ENCODE measurements at regions not wholly inside any gene's neighbourhood (a gene's known extent, or its start where the extent isn't known, plus 50 kb on each side); places are given as distances from the start of the nearest gene placed in this dataset.
"Not testable (repeated sequence)": the region's sequence is repeated elsewhere in the genome, so short reads cannot be mapped to it uniquely, and the experiment has no call there.

DNA sequence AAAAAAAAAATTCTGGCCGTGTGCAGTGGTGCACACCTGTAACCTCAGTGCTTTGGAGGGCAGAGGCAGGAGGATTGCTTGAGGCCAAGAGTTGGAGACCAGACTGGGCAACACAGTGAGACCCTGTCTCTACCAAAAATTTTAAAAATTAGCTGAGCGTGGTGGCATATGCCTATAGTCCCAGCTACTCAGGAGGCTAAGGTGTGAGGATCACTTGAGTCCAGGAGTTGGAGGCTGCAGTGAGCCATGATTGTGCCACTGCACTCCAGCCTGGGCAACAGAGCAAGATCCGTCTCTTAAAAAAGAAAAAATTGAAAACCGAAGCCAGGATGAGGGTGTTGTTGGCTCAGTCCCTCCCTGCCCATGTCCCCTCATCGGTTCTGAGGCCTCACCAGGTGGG, 55.9 kb upstream of the PAX7 start:
- H3K36me3 ChIP-seq (ENCODE audit: control insufficient read depth in 2 of 3, insufficient read depth in 3 of 3, low read length in 3 of 3) = no peaks in the 10 kb centered on the region
- H3K27ac ChIP-seq (ENCODE audit: low read depth in 2 of 2, low read length in 2 of 2) = no peak overlapping the region
- no peaks in the 10 kb centered on the region for H3K9me3 ChIP-seq (ENCODE audit: control insufficient read depth in 2 of 3, insufficient read depth in 1 of 3, low read length in 3 of 3)
- peaks cover 2% of the 10 kb centered on the region for H3K27me3 ChIP-seq (ENCODE audit: control insufficient read depth, insufficient read depth, low read length)
- H3K4me3 ChIP-seq (ENCODE audit: low read length in 3 of 3) = no peak overlapping the region
- FAIRE-seq (no peak), DNase-seq (no peak)
- H3K9ac ChIP-seq (ENCODE audit: low read length in 3 of 3) = no peak overlapping the region
- intact Hi-C loops (cut with DNase I) = no loop called here
- H3K4me1 ChIP-seq (ENCODE audit: control insufficient read depth in 2 of 3, insufficient read depth in 2 of 3, low read depth in 1 of 3, low read length in 3 of 3) = no peaks in the 10 kb centered on the region
- TF ChIP-seq, protein P1, sequence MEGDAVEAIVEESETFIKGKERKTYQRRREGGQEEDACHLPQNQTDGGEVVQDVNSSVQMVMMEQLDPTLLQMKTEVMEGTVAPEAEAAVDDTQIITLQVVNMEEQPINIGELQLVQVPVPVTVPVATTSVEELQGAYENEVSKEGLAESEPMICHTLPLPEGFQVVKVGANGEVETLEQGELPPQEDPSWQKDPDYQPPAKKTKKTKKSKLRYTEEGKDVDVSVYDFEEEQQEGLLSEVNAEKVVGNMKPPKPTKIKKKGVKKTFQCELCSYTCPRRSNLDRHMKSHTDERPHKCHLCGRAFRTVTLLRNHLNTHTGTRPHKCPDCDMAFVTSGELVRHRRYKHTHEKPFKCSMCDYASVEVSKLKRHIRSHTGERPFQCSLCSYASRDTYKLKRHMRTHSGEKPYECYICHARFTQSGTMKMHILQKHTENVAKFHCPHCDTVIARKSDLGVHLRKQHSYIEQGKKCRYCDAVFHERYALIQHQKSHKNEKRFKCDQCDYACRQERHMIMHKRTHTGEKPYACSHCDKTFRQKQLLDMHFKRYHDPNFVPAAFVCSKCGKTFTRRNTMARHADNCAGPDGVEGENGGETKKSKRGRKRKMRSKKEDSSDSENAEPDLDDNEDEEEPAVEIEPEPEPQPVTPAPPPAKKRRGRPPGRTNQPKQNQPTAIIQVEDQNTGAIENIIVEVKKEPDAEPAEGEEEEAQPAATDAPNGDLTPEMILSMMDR (IDR thresholded peaks at IDR 0.05; ENCODE audit: borderline replicate concordance, extremely low read depth, insufficient read depth) = no peak

DNA sequence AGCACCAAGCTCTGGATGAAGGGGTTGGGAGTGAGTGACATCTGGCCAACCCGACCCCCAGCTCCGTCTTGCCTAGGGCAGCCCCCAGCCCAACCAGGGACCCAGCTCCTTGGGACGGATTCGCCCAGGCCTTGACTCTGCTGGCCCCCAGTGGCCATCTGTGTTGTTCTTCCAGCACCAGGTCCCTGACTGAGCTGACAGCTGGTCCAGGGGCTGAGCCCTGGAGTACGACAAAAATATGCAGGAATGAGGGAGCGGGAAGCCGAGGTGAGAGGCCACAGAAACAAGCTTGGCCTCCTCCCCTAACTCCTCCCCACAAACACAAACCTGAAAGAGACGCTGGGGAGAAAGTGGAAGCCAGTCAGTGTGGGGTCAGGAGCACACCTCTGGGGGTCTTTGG, 55.0 kb upstream of the PAX7 start:
- Histone ChIP-seq H3K4me3 (ENCODE audit: low read length in 3 of 3) (no peak overlapping the region), H3K36me3 (ENCODE audit: control insufficient read depth in 2 of 3, insufficient read depth in 3 of 3, low read length in 3 of 3) (no peaks in the 10 kb centered on the region), H3K9me3 (ENCODE audit: control insufficient read depth in 2 of 3, insufficient read depth in 1 of 3, low read length in 3 of 3) (no peaks in the 10 kb centered on the region), H3K9ac (ENCODE audit: low read length in 3 of 3) (no peak overlapping the region), H3K27me3 (ENCODE audit: control insufficient read depth, insufficient read depth, low read length) (peaks cover 2% of the 10 kb centered on the region), H3K4me1 (ENCODE audit: control insufficient read depth in 2 of 3, insufficient read depth in 2 of 3, low read depth in 1 of 3, low read length in 3 of 3) (no peaks in the 10 kb centered on the region), H3K27ac (ENCODE audit: low read depth in 2 of 2, low read length in 2 of 2) (no peak overlapping the region)
- intact Hi-C loops (cut with DNase I) = no loop called here
- DNase-seq (peak in 4 of 5 donors; percentile 86 to 90 (median 88)), FAIRE-seq (no peak)
- TF ChIP-seq, protein P1 (IDR thresholded peaks at IDR 0.05; ENCODE audit: borderline replicate concordance, extremely low read depth, insufficient read depth) = peak; percentile 64

DNA sequence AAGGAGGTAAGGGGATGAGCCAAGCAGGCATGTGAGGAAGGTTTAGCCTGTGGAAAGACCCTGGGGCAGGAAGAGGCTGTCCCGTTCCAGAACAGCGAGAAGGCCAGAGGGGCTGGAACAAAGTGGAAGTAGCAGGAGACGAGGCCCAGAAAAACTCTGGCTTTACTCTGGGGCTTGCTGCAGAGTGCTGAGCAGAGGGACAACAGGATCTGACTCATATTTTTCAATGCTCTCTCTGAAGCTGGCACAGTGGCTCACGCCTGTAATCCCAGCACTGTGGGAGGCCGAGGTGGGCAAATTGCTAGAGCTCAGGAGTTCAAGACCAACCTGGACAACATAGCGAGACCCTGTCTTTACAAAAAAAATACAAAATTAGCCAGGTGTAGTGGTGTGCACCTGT, 52.4 kb upstream of the PAX7 start:
- Histone ChIP-seq H3K9ac (ENCODE audit: low read length in 3 of 3) (no peak overlapping the region), H3K4me3 (ENCODE audit: low read length in 3 of 3) (no peak overlapping the region), H3K4me1 (ENCODE audit: control insufficient read depth in 2 of 3, insufficient read depth in 2 of 3, low read depth in 1 of 3, low read length in 3 of 3) (no peaks in the 10 kb centered on the region), H3K36me3 (ENCODE audit: control insufficient read depth in 2 of 3, insufficient read depth in 3 of 3, low read length in 3 of 3) (no peaks in the 10 kb centered on the region), H3K27me3 (ENCODE audit: control insufficient read depth, insufficient read depth, low read length) (no peaks in the 10 kb centered on the region), H3K27ac (ENCODE audit: low read depth in 2 of 2, low read length in 2 of 2) (no peak overlapping the region), H3K9me3 (ENCODE audit: control insufficient read depth in 2 of 3, insufficient read depth in 1 of 3, low read length in 3 of 3) (no peaks in the 10 kb centered on the region)
- intact Hi-C loops (cut with DNase I) = no loop called here
- FAIRE-seq = no peak
- TF ChIP-seq, protein P1 (IDR thresholded peaks at IDR 0.05; ENCODE audit: borderline replicate concordance, extremely low read depth, insufficient read depth) = no peak
- no peak for DNase-seq

DNA sequence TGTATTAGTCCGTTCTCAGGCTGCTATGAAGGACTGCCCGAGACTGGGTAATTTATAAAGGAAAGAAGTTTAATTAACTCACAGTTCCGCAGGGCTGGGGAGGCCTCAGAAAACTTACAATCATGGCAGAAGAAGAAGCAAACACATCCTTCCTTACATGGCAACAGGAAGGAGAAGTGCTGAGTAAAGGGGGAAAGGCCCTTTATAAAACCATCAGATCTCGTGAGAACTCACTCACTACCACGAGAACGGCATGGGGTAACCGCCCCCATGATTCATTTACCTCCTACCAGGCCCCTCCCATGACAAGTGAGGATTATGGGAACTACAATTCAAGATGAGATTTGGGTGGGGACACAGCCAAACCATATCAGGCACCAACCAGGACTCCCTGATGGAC, 51.4 kb upstream of the PAX7 start:
- H3K27me3 ChIP-seq (ENCODE audit: control insufficient read depth, insufficient read depth, low read length); H3K4me1 ChIP-seq (ENCODE audit: control insufficient read depth in 2 of 3, insufficient read depth in 2 of 3, low read depth in 1 of 3, low read length in 3 of 3); intact Hi-C loops (cut with DNase I); H3K9me3 ChIP-seq (ENCODE audit: control insufficient read depth in 2 of 3, insufficient read depth in 1 of 3, low read length in 3 of 3); H3K4me3 ChIP-seq (ENCODE audit: low read length in 3 of 3); H3K9ac ChIP-seq (ENCODE audit: low read length in 3 of 3); H3K36me3 ChIP-seq (ENCODE audit: control insufficient read depth in 2 of 3, insufficient read depth in 3 of 3, low read length in 3 of 3); DNase-seq; H3K27ac ChIP-seq (ENCODE audit: low read depth in 2 of 2, low read length in 2 of 2); FAIRE-seq: not testable (repeated sequence)

All from kidney (tissue), 13 donors.